ENCODE measurements at regions not wholly inside any gene's neighbourhood (a gene's known extent, or its start where the extent isn't known, plus 50 kb on each side); places are given as distances from the start of the nearest gene placed in this dataset.
"Not testable (repeated sequence)": the region's sequence is repeated elsewhere in the genome, so short reads cannot be mapped to it uniquely, and the experiment has no call there.

GRCh38 chr11:69572861-69573260, 68.1 kb upstream of the CCND1 start:
- ATAC-seq: no peak

- ATAC-seq: no peak
These were observed 67.0 kb upstream of the CCND1 start for GRCh38 chr11:69573761-69574607.

- no peak for ATAC-seq
These were observed 66.2 kb upstream of the CCND1 start for GRCh38 chr11:69574608-69575255.

GRCh38 chr11:69575296-69576068, 65.5 kb upstream of the CCND1 start:
- ATAC-seq: no peak

- no peak for ATAC-seq
These were observed 64.7 kb upstream of the CCND1 start for GRCh38 chr11:69576069-69576782.

- ATAC-seq: no peak
These were observed 62.8 kb upstream of the CCND1 start for GRCh38 chr11:69578167-69578566.

GRCh38 chr11:69580529-69580928, 60.4 kb upstream of the CCND1 start:
- no peak for ATAC-seq

- no peak for ATAC-seq
These were observed 58.0 kb upstream of the CCND1 start for GRCh38 chr11:69582756-69583467.

- no peak for ATAC-seq
These were observed 56.8 kb upstream of the CCND1 start for GRCh38 chr11:69584160-69584559.

GRCh38 chr11:69585385-69585784, 55.6 kb upstream of the CCND1 start:
- no peak for ATAC-seq

GRCh38 chr11:69587454-69588090, 53.4 kb upstream of the CCND1 start:
- no peak for ATAC-seq

- no peak for ATAC-seq
These were observed 52.7 kb upstream of the CCND1 start for GRCh38 chr11:69588270-69588669.

- ATAC-seq: not testable (repeated sequence)
These were observed 50.9 kb upstream of the CCND1 start for GRCh38 chr11:69590088-69590487.

All from activated CD4-positive, CD25-positive, alpha-beta regulatory T cell treated with anti-CD3 and anti-CD28 coated beads, Interleukin-2, amount 50 U/mL, for 24 hours (primary cell).